VCaP (cell line): ENCODE measurements at regions not wholly inside any gene's neighbourhood (a gene's known extent, or its start where the extent isn't known, plus 50 kb on each side); places are given as distances from the start of the nearest gene placed in this dataset.
"Not testable (repeated sequence)": the region's sequence is repeated elsewhere in the genome, so short reads cannot be mapped to it uniquely, and the experiment has no call there.

Experiments
- H3K27ac ChIP-seq: fragments of 450-650 bp; 2 replicates; pipeline ENCODE4 v1.5.1; 2017
- CTCF ChIP-seq: fragments of 450-650 bp; conservative IDR thresholded peaks from 2 replicates; pipeline ENCODE4 v1.5.1; 2017; ENCODE audit warnings: mild to moderate bottlenecking, moderate library complexity

GRCh38 chr9:124084087-124084486 is 72.5 kb downstream of the LHX2 start:
- no peak overlapping the region for H3K27ac ChIP-seq
- no peak for TF ChIP-seq CTCF

DNA sequence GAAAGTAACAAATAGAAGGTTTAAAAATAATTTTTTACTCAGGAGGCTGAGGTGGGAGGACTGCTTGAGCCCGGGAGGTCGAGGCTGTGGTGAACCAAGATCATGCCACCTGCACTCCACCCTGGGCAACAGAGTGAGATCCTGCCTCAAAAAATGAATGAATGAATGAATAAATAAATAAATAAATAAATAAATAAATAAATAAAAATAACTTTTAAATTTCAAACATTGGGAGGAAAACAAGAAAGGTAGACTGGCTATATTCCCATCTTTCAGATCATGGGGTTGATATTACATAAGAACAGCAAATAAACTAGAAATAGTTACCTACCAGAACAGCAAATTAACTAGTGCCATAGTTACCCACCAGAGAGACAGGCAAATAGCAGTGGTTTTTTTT is 75.7 kb downstream of the LHX2 start:
- TF ChIP-seq CTCF = no peak
- H3K27ac ChIP-seq = no peak overlapping the region

DNA sequence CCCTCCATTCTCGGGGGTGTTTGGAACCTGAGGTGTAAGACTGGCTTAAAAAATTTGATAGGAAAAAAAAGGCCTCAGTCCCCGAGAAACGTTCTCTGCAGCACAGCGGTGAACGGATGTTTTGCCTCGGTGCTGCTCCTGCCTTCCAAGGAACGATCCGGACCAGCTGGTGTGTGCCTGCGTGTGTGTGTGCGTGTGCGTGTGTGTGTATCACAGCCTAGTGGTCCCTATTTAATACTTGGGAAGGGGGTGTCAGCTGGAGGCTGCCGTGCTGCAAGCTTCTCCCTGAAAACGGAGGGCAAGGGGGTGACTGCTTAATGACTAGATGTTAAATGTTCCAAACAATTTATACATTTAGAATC is 76.9 kb downstream of the LHX2 start:
- no peak for TF ChIP-seq CTCF
- no peak overlapping the region for H3K27ac ChIP-seq

GRCh38 chr9:124089631-124090488 is 78.3 kb downstream of the LHX2 start:
- H3K27ac ChIP-seq = not testable (repeated sequence)

GRCh38 chr9:124098141-124098905 is 86.8 kb downstream of the LHX2 start:
- no peak for TF ChIP-seq CTCF
- no peak overlapping the region for H3K27ac ChIP-seq

GRCh38 chr9:124099860-124100259 is 88.3 kb downstream of the LHX2 start:
- no peak for TF ChIP-seq CTCF
- no peak overlapping the region for H3K27ac ChIP-seq

DNA sequence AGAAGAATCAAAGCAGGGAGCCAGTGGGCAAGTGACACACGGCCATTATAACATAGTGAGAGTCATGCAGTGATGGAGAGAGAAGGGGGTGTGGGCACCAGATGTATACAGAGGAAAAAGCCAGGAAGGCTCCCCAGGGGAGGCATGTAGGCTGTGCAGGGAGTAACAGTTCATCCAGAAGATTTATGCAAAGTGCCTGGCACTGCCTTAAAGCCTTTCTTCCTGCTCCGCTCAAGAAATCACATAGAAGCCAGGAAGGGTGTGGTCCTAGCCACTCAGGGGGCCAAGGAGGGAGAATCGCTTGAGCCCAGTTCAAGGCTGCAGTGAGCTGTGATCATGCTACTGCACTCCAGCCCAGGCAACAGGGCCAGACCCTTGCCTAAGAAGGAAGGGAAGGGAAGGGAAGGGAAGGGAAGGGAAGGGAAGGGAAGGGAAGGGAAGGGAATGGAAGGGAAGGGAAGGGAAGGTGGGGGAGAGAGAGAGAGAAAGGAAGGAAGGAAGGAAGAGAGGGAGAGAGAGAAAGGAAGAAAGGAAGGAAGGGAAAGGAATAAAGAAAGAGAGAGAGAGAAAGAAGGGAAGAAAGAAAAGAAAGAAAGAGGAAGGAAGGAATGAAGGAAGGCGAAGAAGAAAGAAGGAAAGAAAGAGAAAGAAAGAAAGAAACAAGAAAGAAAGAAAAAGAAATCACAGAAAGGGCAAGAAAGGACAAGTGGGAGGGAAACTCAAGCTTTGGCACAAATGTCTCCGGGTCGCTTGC is 89.8 kb downstream of the LHX2 start:
- TF ChIP-seq CTCF = no peak
- no peak overlapping the region for H3K27ac ChIP-seq
